HFF-Myc (cell line): ENCODE measurements at regions not wholly inside any gene's neighbourhood (a gene's known extent, or its start where the extent isn't known, plus 50 kb on each side); places are given as distances from the start of the nearest gene placed in this dataset.
"Not testable (repeated sequence)": the region's sequence is repeated elsewhere in the genome, so short reads cannot be mapped to it uniquely, and the experiment has no call there.

ENCODE experiments used
- DNase-seq: peaks from one replicate; pipeline ENCODE4 v3.0.0-alpha.2; 2011; ENCODE audit warnings: low read depth; ENCODE audit errors: extremely low read depth
- H3K4me3 ChIP-seq: replicated peaks from 2 replicates; pipeline ENCODE4 v1.5.1; 2011; ENCODE audit warnings: low read depth, mild to moderate bottlenecking, control low read depth, low read length
- TF ChIP-seq, protein P1 (sequence below): IDR thresholded peaks from 2 replicates; pipeline ENCODE4 v1.5.1; 2012; ENCODE audit warnings: mild to moderate bottlenecking, low read depth, low read length, control low read depth; ENCODE audit errors: missing control alignments

DNA sequence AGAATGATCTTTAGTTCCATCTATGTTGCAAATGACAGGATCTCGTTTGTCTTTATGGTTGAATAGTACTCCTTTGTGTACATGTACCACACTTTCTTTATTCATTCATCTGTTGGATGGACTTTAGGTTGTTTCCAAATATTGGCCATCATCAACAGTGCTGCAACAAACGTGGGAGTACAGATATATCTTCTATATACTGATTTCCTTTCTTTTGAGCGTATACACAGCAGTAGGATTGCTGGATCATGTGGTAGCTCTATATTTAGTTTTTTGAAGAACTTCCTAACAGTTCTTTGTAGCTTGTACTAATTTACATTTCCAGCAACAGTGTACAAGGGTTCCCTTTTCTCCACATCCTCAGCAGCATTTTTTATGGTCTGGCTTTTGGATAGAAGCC lies 407.5 kb upstream of the ANO5 start:
- TF ChIP-seq, protein P1, sequence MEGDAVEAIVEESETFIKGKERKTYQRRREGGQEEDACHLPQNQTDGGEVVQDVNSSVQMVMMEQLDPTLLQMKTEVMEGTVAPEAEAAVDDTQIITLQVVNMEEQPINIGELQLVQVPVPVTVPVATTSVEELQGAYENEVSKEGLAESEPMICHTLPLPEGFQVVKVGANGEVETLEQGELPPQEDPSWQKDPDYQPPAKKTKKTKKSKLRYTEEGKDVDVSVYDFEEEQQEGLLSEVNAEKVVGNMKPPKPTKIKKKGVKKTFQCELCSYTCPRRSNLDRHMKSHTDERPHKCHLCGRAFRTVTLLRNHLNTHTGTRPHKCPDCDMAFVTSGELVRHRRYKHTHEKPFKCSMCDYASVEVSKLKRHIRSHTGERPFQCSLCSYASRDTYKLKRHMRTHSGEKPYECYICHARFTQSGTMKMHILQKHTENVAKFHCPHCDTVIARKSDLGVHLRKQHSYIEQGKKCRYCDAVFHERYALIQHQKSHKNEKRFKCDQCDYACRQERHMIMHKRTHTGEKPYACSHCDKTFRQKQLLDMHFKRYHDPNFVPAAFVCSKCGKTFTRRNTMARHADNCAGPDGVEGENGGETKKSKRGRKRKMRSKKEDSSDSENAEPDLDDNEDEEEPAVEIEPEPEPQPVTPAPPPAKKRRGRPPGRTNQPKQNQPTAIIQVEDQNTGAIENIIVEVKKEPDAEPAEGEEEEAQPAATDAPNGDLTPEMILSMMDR, result no peak
- no peak for DNase-seq
- no peak overlapping the region for H3K4me3 ChIP-seq

DNA sequence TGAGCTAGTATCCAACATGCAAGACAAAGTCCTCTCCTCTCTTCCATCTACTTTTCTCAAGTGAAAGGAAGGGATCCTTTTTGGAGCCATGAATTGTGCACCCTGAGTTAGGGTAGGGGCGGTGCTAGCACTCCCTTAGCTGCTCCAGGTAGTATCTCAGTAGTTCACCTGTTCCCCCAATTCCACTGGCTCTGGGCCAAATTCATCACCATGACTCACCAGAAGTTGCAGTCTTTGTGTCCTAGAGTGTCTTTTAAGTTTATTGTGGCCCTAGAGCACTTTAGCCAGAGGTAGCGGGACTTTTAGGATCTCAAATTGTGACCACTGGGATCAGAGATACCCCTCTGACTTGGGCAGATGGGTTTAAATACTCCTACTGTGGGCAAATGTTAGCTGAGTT lies 398.6 kb upstream of the ANO5 start:
- TF ChIP-seq, protein P1, result no peak
- DNase-seq, result no peak

DNA sequence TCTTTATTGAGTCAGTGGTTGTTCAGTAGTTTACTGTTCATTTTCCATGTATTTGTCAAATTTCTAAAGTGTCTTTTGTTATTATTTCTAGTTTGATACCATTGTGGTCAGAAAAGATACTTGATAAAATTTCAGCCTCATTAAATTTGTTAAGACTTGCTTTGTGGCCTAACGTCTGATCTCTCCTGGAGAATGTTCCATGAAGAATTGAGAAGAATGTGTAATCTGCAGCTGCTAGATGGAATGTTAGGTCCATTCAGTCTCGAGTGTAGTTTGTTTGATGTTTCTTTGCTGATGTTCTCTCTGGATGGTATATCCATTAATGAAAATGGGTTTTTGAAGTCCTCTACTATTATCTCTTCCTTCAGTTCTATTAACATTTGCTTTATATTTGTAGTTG lies 394.7 kb upstream of the ANO5 start:
- TF ChIP-seq, protein P1, result no peak
- no peak overlapping the region for H3K4me3 ChIP-seq
- DNase-seq, result no peak

More for the DNA sequence above, 398.6 kb upstream of the ANO5 start:
- H3K4me3 ChIP-seq, result no peak overlapping the region

DNA sequence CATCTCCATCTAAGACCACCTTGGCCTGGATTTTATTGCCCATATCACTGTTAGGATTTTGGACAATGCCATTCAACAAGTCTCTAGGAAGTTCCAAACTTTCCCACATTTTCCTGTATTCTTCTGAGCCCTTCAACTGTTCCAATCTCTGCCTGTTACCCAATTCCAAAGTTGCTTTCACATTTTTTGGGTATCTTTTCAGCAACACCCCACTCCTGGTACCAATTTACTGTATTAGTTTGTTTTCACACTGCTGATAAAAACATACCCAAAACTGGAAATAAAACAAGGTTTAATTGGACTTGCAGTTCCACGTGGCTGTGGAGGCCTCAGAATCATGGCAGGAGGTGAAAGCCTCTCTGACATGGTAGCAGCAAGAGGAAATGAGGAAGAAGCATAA lies 388.4 kb upstream of the ANO5 start:
- DNase-seq, result not testable (repeated sequence)

DNA sequence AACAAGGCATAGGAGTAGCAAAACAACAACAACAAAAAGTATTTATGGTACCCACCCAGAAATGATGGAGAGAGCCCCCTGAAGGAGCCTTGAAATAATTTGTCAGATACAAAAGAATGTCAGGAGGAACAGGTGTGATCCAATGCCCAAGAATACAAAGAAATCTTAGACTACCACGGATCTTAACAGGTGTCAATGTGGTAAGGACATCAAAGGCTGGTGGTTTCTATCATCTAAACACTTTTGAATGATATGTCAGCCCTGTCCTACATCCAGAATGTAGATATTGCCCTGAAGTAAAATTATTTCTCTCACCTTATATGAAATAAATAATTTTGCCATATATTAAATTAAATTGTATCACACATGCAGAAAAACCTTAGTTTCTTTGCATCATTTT lies 386.4 kb upstream of the ANO5 start:
- TF ChIP-seq, protein P1, result no peak
- H3K4me3 ChIP-seq, result no peak overlapping the region
- DNase-seq, result no peak

More for the DNA sequence above, 388.4 kb upstream of the ANO5 start:
- not testable (repeated sequence) for H3K4me3 ChIP-seq

DNA sequence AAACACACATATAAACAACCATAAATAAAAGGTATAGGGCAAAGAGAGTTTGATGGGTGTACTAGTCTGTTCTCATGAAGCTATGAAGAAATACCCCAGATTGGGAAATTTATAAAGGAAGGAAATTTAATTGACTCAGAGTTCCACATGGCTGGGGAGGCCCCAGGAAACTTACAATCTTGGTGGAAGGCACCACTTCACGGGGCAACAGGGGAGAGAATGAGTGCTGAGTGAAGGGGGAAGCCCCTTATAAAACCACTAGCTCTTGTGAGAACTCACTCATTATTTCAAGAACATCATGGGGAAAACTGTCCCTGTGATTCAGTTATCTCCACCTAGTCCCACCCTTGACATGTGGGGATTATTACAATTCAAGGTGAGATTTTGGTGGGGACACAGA lies 385.9 kb upstream of the ANO5 start:
- no peak overlapping the region for H3K4me3 ChIP-seq
- no peak for DNase-seq
- TF ChIP-seq, protein P1, result no peak

DNA sequence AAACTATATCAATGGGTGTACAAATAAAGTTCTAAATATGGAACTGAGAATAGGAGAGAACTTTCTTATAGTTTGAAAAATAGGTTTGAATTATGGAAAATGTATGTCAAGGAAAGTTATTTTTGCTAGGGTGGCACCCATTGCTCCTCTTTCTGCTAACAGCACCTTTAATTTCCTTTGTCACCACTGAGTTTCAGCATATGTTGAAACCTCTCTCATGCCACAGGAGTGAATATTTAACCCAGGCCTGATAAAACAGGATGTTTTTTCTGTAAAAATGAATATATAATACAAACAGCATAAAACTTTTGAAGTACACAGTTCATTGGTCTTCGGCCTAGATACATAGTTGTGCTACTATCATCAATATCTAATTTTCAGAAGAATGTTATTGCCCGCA lies 385.5 kb upstream of the ANO5 start:
- TF ChIP-seq, protein P1, result no peak
- no peak for DNase-seq
- H3K4me3 ChIP-seq, result no peak overlapping the region
